ENCODE measurements at regions not wholly inside any gene's neighbourhood (a gene's known extent, or its start where the extent isn't known, plus 50 kb on each side); places are given as distances from the start of the nearest gene placed in this dataset.

- TF ChIP-seq CTCF (IDR thresholded peaks at IDR 0.05; ENCODE audit: control extremely low read depth in 1 of 3, insufficient read depth in 1 of 3, low read depth in 1 of 3, low read length in 3 of 3) (no peak), JUND (IDR thresholded peaks at IDR 0.05; ENCODE audit: low read length) (no peak), POLR2AphosphoS5 (IDR thresholded peaks at IDR 0.05; ENCODE audit: low read depth, low read length) (no peak), POLR2A (IDR thresholded peaks at IDR 0.05; ENCODE audit: control extremely low read depth in 1 of 2, low read depth in 2 of 2, low read length in 2 of 2) (no peak)
These were observed 94.7 kb downstream of the NOG start for GRCh38 chr17:56688151-56688550.
